GM19351 (cell line): ENCODE measurements at regions not wholly inside any gene's neighbourhood (a gene's known extent, or its start where the extent isn't known, plus 50 kb on each side); places are given as distances from the start of the nearest gene placed in this dataset.

Experiments
- ATAC-seq: cut with Tn5 transposase; IDR thresholded peaks from one replicate; pipeline ENCODE4 v1.9.1; 2021; ENCODE audit warnings: mild to moderate bottlenecking, moderate library complexity; ENCODE audit not compliant: unreplicated experiment

DNA sequence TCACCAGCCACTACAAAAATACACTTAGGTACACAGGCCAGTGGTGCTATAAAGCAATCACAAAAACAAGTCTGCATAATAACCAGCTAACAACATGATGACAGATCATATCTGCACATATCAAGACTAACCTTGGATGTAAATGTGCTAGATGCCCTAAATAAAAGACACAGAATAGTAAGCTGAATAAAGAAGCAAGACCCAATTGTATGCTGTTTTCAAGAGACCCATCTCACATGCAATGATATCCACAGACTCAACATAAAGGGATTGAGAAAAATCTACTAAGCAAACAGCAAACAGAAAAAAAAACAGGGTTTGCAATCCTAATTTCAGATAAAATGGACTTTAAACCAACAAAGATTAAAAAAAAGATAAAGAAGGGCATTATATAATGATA lies 505.4 kb upstream of the FZD8 start:
- ATAC-seq, result no peak

DNA sequence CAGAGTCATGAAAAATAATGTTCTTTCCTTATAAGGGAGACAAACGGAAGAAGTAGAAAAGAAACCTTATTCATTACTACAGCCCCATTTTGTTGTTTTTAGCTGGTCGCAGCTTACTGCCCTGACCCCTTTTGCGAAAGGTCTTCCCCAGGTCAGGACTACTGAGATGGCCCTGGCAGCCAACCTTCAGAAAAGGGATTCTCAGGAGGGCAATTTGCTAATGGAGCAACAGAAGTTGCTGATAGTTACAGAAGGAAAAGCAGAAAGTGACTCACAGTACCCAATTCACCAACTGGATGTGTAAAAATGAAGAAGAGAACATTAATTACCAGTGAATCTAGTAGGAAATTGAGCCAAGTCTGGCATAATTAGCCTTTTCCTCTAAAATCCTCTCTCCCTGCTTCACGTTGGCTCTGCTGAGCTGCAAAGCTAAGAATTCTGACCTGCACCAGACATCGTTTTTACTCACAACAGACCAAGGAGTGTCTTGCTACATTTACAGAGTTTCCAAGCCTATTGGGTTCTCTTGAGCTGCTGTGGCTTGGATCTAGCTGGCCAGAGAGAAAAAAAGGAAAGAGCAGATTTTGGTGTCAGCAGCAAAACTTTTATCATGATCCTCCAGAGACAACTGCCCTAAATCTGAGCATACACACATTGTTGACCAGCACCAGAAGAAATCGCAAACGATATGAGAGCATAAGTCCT lies 499.9 kb upstream of the FZD8 start:
- ATAC-seq, result no peak

GRCh38 chr10:36129051-36129450 lies 487.0 kb upstream of the FZD8 start:
- ATAC-seq, result no peak

DNA sequence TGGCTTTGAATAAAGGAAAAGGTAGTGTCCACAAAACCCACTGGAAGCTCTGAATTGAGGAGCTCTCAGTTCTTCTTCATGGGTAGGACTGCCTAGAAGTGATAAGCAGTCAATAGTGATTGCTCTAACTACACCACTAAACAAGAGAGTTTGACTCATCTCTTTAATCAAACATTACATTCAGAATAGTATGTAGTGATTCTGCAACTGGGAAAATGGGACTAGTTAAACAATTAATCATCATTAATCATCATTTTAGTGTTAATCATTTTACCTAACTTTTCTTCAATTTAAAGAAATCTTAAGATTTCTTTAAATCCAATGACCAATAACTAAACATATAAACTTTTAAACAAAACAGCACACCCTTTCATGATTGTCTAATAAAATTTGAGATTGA lies 484.0 kb upstream of the FZD8 start:
- no peak for ATAC-seq

GRCh38 chr10:36119455-36119854 lies 477.4 kb upstream of the FZD8 start:
- ATAC-seq, result no peak

DNA sequence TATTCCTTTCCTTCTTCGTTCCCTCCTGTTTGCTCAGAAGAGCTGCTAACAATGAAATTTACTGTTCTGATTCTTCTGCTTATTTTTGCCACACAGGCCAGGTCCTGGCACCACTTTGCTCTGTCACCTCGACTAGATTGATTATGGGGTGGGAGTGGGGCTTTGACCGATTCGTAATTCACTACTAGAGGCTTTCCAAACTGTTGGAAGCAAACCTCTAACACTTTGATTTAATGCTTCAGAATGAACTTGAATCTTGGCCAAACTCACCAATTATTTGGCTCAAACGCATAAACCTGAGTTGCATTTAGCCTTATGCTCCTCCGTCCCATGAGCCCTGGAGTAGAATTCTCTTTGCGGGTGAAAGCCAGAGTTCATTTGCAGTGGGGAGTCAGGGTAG lies 476.2 kb upstream of the FZD8 start:
- no peak for ATAC-seq

- ATAC-seq, result no peak
Measured at GRCh38 chr10:36117890-36118289, 475.8 kb upstream of the FZD8 start.

- ATAC-seq, result no peak
Measured at GRCh38 chr10:36117231-36117630, 475.1 kb upstream of the FZD8 start.

DNA sequence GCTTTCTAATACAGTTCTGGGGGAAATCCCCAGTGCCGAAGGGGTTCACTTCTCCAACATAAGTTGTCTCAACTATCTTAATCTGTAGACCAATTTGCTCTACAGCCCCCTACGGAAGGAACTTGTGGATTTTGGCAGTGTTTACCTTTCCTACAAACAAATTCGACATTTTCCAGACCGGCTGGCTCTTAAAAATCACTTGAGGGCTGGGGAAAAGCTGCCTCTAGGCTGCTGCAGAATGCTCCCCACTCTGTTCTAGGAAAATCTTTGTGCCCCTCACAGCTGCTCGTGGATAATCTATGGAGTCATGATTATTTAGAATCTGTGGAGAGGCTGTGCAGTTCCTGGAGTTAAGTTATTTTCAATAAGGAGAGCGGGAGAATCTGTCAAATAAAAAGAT lies 474.6 kb upstream of the FZD8 start:
- no peak for ATAC-seq

GRCh38 chr10:36116040-36116439 lies 473.9 kb upstream of the FZD8 start:
- ATAC-seq, result no peak

GRCh38 chr10:36115364-36115763 lies 473.3 kb upstream of the FZD8 start:
- ATAC-seq, result no peak

- no peak for ATAC-seq
Measured at GRCh38 chr10:36114913-36115312, 472.8 kb upstream of the FZD8 start.

- ATAC-seq, result no peak
Measured at GRCh38 chr10:36114141-36114540, 472.0 kb upstream of the FZD8 start.

GRCh38 chr10:36111676-36112075 lies 469.6 kb upstream of the FZD8 start:
- ATAC-seq, result no peak

DNA sequence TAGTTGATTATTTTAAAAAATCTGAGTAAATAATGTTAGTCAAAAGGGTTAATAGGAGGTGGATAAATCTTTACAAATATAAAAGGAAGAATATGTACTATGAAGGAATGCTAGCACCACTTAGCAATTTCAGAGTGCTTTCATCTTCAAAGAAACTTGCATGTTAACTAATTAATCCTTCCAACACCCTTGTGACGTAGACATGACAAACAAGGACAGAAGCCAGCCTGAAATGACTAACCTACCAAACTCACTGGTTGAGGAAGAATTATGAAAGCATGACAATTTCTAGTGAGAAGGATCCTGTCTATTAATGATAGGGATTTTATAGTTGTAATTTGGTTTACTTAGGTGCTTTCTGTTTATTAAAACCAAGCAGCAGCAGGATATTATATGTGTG lies 468.0 kb upstream of the FZD8 start:
- no peak for ATAC-seq

DNA sequence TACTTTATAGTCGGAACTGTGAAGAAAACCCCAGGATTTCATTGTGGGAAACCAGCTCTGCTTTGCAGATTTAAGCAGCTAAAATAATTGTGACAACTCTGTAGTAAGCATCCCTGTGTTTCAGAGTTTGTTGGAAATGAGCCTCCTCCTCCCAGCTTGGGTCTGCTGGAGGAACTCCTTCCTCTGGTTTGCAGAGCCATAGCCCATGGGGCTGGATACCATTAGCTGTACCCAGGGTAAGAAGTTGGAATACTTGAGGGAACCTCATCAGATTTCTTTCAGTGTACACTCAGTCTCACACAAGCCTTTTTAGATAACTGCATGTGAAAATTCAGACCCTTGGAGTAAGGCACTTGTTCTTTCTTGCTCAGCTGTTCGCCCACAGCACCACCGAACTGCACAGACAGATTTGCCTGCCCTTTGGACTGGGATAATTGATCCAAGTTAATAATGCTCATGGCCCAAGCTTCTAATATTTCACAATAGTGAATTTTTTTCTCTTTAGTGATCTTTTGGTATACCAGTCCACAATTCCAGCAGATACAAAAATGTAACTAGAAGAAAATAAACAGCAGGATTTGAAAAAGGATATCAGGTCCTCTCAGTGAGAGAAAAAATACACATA lies 467.4 kb upstream of the FZD8 start:
- ATAC-seq, result no peak

DNA sequence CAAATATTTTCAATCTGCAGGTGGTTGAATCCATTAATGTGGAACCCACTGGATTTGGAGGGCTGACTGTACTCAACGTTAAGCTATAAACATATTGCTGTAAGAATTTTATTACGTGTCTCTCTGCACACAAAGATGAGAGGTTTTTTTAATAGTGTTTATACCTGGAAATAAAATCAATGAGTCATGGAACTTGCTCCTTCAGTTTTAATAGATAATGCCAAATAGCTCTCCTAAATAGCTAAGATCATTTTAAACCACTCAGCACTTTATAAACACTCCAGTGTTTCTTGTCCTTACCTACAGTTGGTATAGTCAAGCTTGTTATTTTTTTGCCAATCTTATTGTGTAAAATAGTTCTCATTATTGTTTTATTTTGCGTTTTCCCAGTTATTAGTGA lies 455.6 kb upstream of the FZD8 start:
- no peak for ATAC-seq

GRCh38 chr10:36096576-36096975 lies 454.5 kb upstream of the FZD8 start:
- ATAC-seq, result no peak

GRCh38 chr10:36094096-36094495 lies 452.0 kb upstream of the FZD8 start:
- no peak for ATAC-seq

DNA sequence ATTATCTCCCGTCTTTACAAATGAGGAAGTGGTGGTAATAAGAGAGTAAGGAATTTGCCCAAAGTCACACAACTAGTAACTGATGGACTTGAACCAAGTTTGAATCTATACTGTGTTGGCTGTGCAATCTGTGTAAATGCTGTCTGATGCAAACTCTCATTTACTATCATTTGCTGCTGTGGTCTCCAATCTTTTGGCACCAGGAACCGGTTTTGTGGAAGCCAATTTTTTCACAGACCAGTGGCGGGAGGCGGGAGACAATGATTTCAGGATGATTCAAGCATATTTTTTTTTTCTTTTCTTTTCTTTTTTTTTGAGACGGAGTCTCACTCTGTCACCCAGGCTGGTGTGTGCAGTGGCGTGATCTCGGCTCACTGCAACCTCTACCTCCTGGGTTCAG lies 450.0 kb upstream of the FZD8 start:
- no peak for ATAC-seq

DNA sequence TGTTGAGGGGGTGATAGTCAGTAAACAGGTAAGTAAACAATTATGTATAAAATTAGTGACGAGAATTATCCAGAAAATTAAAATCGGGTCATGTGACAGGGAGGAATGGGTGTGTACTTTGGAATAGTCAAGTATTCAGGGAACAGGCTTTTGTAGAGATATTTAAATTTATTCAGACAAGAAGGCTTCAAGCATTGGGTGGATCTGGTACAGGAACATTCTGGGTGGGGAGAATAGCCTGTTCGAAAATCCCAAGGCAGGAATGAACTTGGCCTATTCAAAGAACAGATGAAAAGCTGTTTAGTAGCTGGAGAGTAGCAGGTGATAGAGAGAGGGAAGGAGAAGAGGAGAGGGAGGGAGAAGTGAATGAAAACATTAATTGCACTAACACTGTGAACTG lies 448.9 kb upstream of the FZD8 start:
- no peak for ATAC-seq

- no peak for ATAC-seq
Measured at GRCh38 chr10:36089790-36090440, 447.8 kb upstream of the FZD8 start.
